PFSK-1 (cell line): ENCODE measurements at regions not wholly inside any gene's neighbourhood (a gene's known extent, or its start where the extent isn't known, plus 50 kb on each side); places are given as distances from the start of the nearest gene placed in this dataset.

Experiments used
- POLR2AphosphoS5 ChIP-seq: IDR thresholded peaks from 2 replicates; pipeline ENCODE4 v1.6.1; 2012; ENCODE audit warnings: low read depth, mild to moderate bottlenecking, control low read depth, low read length, moderate library complexity
- TAF1 ChIP-seq: IDR thresholded peaks from 2 replicates; pipeline ENCODE4 v1.6.1; 2012; ENCODE audit warnings: low read length, control low read depth, borderline replicate concordance; ENCODE audit not compliant: insufficient read depth

DNA sequence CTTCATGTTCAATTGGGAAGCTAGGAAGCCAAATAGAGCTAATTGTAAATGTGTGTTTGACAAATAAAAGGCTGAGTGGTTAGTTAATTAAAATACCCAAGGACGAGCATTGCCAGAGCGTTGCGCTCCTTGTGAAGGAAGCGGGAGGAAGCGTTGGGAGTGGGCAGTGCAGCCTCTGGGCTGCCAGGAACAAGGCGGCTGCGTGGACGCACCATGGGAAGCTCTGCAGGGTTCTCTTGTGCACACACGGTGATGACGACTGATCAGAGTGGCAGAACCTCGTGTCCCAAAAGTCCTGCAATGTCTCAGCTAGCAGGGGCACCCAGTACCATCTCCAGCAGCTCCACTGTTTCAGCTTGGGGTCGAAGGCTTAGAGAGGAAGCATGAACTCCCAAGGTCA lies 546.6 kb upstream of the TMEM132C start:
- TF ChIP-seq TAF1 (no peak), POLR2AphosphoS5 (no peak)
